ENCODE measurements at regions not wholly inside any gene's neighbourhood (a gene's known extent, or its start where the extent isn't known, plus 50 kb on each side); places are given as distances from the start of the nearest gene placed in this dataset.

DNA sequence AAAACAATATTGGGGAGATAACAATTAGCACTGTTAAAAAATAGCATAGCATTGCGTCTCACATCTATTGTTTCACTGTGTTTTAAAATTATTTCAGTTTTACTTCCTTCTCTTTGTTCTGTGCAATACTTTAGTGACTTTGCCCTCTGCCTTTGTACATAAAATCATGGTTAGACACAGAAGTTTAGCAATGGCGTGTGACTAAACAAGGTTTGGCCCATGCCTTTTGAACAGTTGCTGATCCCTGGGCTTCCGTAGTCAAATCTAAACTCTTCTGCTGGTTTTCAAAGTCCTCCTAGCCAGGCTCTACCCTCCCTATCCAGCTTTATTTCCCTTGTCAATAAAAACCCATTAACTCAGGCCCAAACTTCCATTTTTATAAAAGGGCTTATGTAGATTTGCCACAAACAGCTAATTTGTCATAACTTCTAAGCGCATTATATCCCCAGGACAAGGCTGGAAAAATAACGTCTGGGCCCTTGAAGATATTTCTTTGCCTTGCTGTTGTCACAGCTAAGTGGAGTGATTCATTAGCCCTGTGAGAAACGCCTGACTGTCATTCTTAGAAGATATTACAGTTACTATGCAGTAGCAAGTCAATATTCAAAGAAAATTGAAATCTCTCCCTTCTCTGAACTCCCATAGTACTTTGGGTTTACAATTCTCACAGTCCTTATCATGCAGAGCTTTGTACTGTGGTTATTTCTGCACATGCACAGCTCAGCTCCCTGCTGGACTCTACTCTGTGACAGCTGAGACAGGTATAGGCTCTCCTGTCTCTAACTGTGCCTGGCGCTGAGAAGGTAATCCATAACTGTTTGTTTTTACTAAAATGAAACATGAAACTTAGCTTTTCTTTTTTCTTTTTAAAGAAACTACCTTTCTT is 123.4 kb upstream of the SLC24A5 start:
- intact Hi-C loops (cut with micrococcal nuclease) = no loop called here
- Mint-ChIP-seq H3K27me3 (ENCODE audit: insufficient read depth, unreplicated experiment) (no peaks in the 10 kb centered on the region), H3K27ac (ENCODE audit: low read depth, unreplicated experiment) (no peak overlapping the region), H3K4me1 (ENCODE audit: insufficient read depth, unreplicated experiment) (peaks cover 9% of the 10 kb centered on the region), H3K4me3 (ENCODE audit: unreplicated experiment) (no peak overlapping the region), H3K36me3 (ENCODE audit: insufficient read depth, unreplicated experiment) (no peaks in the 10 kb centered on the region), H3K9me3 (ENCODE audit: unreplicated experiment) (no peaks in the 10 kb centered on the region)
- no peak for DNase-seq (ENCODE audit: unreplicated experiment)
- POLR2A ChIA-PET = interaction anchor here (1.2 kb wide), 1 partner anchor 97 kb away, joined by 4 read pairs; no protein-coding TSS in a partner anchor
- no peak for TF ChIP-seq CTCF (IDR thresholded peaks at IDR 0.05; ENCODE audit: unreplicated experiment)
- CTCF ChIA-PET = interaction anchor here (0.6 to 3.0 kb wide), 3 partner anchors 9 to 213 kb away, joined by 4 to 15 read pairs (median 8); no protein-coding TSS in a partner anchor
- no TSS peak for BruUV-seq (replicated peaks)

- Mint-ChIP-seq H3K4me1 (ENCODE audit: insufficient read depth, unreplicated experiment) (peaks cover 9% of the 10 kb centered on the region), H3K4me3 (ENCODE audit: unreplicated experiment) (no peak overlapping the region), H3K27me3 (ENCODE audit: insufficient read depth, unreplicated experiment) (no peaks in the 10 kb centered on the region), H3K27ac (ENCODE audit: low read depth, unreplicated experiment) (peak overlapping the region; percentile 19), H3K36me3 (ENCODE audit: insufficient read depth, unreplicated experiment) (no peaks in the 10 kb centered on the region), H3K9me3 (ENCODE audit: unreplicated experiment) (no peaks in the 10 kb centered on the region)
- POLR2A ChIA-PET = no interaction called here
- no TSS peak for BruUV-seq (replicated peaks)
- CTCF ChIA-PET = interaction anchor here (1.1 to 3.0 kb wide), 3 partner anchors 10 to 252 kb away, joined by 3 to 15 read pairs (median 8); no protein-coding TSS in a partner anchor
- intact Hi-C loops (cut with micrococcal nuclease) = no loop called here
- DNase-seq (ENCODE audit: unreplicated experiment) = peak; percentile 33
- no peak for TF ChIP-seq CTCF (IDR thresholded peaks at IDR 0.05; ENCODE audit: unreplicated experiment)
These were observed 122.2 kb upstream of the SLC24A5 start for GRCh38 chr15:47998619-47999019.

DNA sequence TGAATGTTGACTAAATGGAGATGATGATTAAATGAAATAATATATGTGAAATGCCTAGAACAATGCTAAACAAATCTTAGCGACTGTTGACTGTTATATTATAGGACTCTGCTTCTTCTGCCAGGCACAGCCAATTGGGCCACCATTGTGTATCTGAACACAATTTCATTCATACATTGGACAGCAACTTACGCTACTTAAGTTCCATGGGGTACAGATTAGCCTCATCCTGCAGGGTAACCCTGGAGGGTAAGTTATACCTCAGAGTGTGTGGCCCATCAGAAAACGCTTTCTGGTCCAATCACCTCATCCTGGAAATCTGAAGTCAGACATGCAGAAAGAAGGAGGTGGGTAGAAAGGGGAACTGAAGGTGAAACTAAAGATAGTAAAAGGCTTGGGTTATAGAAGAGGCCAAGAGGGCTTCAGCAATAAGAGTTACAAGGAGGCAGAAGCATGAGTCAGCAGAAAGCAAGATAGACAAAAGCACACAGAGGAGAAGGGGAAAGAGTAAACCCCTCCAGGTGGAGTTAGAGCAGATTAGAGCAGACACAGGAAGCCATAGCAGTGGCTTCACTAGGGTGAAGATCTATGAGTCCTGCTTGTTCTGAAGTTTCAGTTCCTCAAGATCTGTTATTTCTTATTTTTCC is 119.3 kb upstream of the SLC24A5 start:
- DNase-seq (ENCODE audit: unreplicated experiment) = no peak
- TF ChIP-seq CTCF (IDR thresholded peaks at IDR 0.05; ENCODE audit: unreplicated experiment) = no peak
- intact Hi-C loops (cut with micrococcal nuclease) = no loop called here
- CTCF ChIA-PET = interaction anchor here (0.7 to 1.0 kb wide), 2 partner anchors 83 kb away, joined by 3 read pairs; no protein-coding TSS in a partner anchor
- no TSS peak for BruUV-seq (replicated peaks)
- no peaks in the 10 kb centered on the region for H3K27me3 Mint-ChIP-seq (ENCODE audit: insufficient read depth, unreplicated experiment)
- H3K36me3 Mint-ChIP-seq (ENCODE audit: insufficient read depth, unreplicated experiment) = no peaks in the 10 kb centered on the region
- H3K4me1 Mint-ChIP-seq (ENCODE audit: insufficient read depth, unreplicated experiment) = peaks cover 17% of the 10 kb centered on the region
- no peaks in the 10 kb centered on the region for H3K9me3 Mint-ChIP-seq (ENCODE audit: unreplicated experiment)
- H3K4me3 Mint-ChIP-seq (ENCODE audit: unreplicated experiment) = no peak overlapping the region
- POLR2A ChIA-PET = interaction anchor here (0.7 to 0.8 kb wide), 2 partner anchors 21 to 617 kb away, joined by 3 read pairs; no protein-coding TSS in a partner anchor
- no peak overlapping the region for H3K27ac Mint-ChIP-seq (ENCODE audit: low read depth, unreplicated experiment)

DNA sequence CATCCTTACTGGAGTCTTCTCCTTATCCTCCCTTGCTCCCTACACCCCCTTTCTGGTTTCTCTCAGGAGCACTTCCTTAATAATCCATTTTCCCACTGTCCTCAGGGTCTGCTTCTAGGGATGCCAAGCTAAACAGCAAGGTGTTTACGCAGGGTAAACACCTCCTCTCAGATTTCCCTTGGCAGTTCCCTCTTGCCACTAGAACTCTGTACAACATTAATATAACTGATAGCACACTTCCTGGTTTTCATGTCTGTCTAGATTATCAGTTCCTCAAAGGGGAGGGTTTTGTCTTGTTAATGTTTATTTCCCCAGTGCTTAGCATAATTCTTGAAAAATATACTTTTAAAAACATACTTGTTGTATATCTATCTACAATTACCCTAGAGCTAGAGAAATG is 118.0 kb upstream of the SLC24A5 start:
- intact Hi-C loops (cut with micrococcal nuclease) = no loop called here
- no peak for TF ChIP-seq CTCF (IDR thresholded peaks at IDR 0.05; ENCODE audit: unreplicated experiment)
- no peak for DNase-seq (ENCODE audit: unreplicated experiment)
- Mint-ChIP-seq H3K4me3 (ENCODE audit: unreplicated experiment) (no peak overlapping the region), H3K4me1 (ENCODE audit: insufficient read depth, unreplicated experiment) (peaks cover 20% of the 10 kb centered on the region), H3K36me3 (ENCODE audit: insufficient read depth, unreplicated experiment) (no peaks in the 10 kb centered on the region), H3K27ac (ENCODE audit: low read depth, unreplicated experiment) (no peak overlapping the region), H3K9me3 (ENCODE audit: unreplicated experiment) (no peaks in the 10 kb centered on the region), H3K27me3 (ENCODE audit: insufficient read depth, unreplicated experiment) (no peaks in the 10 kb centered on the region)
- BruUV-seq (replicated peaks) = no TSS peak
- CTCF ChIA-PET = interaction anchor here (1.0 kb wide), 1 partner anchor 82 kb away, joined by 3 read pairs; no protein-coding TSS in a partner anchor
- POLR2A ChIA-PET = no interaction called here

Data from MCF 10A (cell line).